Superior temporal gyrus (tissue), 1 donor: ENCODE measurements at regions not wholly inside any gene's neighbourhood (a gene's known extent, or its start where the extent isn't known, plus 50 kb on each side); places are given as distances from the start of the nearest gene placed in this dataset.

Source experiments
- DNase-seq: peaks from one replicate; pipeline ENCODE4 v3.0.0-alpha.2; 2016; ENCODE audit errors: extremely low spot score

DNA sequence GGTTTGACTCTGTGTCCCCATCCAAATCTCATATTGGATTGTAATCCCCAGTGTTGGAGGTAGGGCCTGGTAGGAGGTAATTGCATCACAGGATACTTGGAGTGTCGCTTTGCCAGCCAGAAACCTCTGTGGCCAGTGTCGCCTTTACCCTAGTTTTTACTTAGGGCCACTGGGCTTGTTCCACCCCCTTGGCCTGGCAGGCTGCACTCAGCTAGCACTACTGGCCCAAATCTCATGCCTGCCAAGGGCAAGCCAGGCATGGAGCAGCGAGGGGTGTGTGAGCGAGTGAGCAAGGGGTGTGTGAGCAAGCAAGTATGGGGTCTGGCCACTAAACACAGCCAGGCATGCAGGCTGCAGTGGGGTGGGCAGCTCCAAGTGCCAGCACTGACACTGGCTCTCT is 178.7 kb upstream of the MGAT5 start:
- no peak for DNase-seq

DNA sequence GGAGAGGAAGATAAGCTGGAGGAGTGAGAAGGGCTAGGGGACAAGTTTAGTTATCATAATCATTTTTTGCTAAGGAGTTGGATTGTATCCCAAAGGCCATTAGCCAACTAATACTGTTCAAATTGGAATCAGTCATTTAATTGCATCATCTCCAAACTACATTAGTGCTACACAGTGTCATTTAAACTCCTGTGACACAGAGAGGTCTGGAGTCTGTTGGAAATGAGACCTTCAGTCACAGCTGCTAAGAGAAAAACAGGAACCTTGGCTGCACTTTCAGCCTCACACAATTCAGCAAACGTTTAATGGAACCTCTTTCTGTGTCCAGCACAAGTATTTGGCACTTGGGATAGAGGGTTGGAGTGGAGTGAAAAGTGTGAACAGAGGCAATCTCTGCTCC is 175.5 kb upstream of the MGAT5 start:
- DNase-seq, result no peak

DNA sequence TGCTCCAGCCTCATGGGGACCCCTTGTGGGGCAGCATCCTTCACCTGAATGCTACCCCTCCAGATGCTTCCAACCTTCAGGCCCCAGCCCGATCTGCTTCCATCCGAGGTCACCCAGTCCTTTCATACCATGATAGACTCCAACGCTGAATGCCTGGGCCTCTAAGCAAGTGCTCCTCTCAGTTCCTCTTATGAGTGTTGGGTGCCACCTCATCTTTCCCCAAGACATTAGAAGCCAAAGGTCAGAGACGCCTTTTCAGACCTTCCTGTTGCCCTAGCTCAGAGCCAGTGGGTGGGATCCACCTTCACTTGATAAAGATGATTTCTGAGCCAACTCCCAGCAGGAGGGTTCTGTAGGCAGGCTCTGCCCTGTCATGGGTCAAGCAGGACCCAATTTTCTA is 174.5 kb upstream of the MGAT5 start:
- no peak for DNase-seq

GRCh38 chr2:134080386-134081089 is 173.3 kb upstream of the MGAT5 start:
- no peak for DNase-seq

DNA sequence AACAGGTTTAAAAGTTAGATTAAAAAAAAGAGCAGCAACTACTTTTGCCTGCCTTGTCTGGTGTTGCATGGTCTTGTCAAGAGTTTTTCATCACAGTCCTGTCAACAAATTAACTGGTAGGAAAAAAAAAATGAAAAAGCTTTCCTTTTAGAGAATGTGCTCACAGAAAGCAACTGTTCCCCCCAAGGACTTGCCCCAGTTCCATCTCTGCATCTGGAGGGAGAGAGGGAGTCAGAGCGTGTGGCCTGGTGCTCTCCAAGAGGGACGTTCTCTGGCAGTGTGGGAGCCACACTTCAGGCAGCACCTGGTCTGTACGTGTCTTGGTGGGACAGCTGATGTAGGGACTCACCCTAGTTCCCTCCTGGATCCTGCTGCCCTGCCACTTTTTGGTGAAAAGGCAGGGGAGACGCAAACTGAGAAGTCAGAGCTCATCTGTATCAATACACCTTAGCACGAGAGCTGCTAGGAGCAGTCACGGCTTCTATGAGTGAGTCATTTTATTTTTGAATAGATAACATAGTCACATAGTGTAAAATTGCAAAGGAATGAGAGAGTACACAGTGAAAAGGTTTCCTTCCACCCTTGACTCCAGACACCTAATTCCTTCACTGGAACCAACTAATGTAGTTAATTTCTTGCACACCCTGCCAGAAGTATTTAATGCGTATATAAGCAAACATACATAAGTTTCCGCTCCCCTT is 172.5 kb upstream of the MGAT5 start:
- DNase-seq, result no peak

DNA sequence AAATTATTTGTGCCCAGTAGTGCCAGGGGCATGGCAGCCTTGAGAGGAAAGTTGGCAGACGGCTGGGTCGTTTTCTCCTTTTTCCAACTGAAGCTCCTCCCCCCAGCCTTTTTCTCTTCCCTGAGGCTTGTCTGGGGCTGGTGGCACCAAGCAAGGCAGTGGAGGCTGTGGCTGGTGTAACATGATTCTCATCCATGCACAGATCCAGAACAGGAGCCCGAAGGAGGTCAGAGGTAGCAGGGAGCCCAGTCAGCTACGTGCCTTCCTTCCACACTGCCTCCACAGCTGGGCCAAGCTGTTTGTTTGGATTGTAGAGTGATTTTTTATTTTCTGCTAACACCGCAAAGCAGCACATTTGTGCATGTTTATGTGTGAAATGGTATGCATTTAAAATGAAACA is 170.3 kb upstream of the MGAT5 start:
- DNase-seq, result no peak

DNA sequence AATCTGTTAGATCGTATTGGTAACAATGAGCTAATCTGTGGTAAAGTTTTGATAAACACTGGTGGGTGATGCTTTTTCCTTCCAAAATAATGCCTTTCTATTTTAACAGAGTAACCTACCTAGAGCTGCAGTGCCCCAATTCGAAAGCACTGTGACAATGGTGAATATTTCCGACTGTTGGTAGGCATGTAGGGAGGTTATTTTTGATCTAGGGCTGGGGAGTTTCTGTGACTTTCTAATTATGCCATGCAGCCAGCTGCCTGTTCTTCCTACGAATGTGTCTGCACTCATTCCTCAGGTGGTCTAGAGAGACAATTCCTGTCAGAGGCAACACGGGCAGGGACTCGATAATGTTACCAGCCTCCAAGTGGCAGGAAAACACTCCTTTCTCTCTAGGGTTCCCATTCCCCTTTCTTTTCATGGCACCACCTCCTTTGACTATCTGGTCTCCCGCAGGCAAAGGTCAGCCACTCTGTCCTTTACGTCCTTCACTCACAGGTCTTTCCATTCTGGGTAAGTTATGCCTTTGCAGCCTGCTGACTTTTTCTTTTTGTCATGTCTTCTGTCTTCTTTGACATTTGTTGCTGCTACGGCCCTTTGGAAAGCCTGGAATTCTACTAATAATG is 167.2 kb upstream of the MGAT5 start:
- peak; percentile 29 for DNase-seq

DNA sequence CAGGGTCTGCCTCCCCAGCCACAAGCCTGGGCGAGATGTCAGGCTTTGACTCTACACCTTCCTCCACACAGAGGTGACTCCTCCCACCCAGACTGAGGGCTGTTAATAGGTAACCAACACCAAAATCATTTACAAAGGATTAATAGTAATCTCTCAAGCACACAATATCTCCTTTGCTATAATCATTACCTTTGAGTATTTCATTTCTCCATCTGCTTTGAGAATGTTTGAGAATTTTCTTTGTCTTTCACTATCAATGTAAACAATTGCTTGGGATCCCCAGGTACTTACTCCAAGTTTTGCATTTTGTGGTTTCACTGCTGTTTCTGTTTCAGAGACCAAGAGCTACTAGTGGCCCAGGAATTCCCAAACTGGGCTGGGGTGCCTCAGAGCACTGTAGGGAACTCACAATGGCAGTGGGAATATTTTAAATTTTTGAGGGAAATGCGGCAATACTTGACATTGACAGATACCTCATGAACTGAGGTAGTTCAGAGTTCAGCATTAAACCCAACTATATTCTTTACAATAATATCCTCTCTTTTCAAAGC is 166.4 kb upstream of the MGAT5 start:
- DNase-seq, result no peak

GRCh38 chr2:134089454-134089853 is 164.4 kb upstream of the MGAT5 start:
- no peak for DNase-seq

GRCh38 chr2:134097740-134098139 is 156.1 kb upstream of the MGAT5 start:
- DNase-seq, result no peak

DNA sequence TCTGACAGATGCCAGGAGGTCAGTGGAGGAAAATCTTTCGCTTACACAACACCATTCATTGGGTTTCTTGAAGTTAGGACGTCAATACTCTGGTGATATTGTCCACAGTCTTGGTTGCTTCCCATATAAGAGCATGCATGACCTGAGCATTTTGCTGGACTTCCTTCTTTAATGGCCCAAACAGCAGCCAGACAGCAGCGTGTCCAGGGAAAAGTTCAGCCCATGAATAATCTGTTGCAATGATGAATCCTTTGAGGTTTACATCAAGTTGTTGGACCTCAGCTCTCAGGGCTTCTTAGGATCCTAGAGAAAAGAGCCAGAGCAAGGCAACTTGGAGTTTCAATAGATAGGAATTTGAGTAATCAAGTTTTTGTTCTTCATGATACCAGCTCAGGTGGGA is 155.6 kb upstream of the MGAT5 start:
- no peak for DNase-seq

DNA sequence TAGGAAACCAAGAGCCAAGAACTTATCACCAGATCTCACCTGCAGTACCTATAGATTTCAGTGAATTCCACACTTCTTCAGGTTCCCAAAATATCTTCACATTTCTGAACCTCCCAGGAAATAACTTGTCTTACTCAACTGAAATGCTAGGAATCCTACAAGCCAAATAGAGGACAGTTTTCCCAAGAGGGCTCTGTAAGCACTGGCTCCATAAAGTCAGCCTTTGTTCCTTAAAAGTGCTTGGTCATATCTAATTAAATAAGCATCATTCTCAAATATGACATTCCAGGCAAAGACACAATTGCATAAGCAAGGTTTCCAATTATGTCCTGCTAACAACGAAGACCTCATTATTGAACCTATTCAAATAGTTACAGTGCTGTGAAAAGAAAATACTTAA is 154.6 kb upstream of the MGAT5 start:
- DNase-seq, result no peak

DNA sequence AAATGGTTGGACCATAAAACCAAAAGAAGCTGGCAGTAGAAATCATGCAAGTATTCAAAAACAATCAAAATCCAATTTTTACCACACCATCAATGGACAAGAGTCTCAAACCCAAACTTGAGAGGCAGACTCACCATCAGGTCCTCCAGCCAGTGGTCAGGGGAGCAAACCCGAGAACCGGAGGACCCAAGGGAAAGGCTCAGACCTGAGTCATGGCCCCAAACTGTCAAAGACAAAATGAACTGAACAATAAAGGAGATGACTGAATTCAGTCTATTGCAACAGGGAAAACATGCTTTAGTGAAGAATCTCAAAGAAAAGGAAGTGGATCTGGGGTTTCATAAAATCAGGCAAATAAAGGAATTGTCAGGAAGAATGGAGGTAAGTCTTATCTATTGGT is 150.7 kb upstream of the MGAT5 start:
- DNase-seq, result no peak

- DNase-seq, result no peak
Observed at GRCh38 chr2:134104754-134105153, 149.1 kb upstream of the MGAT5 start.

DNA sequence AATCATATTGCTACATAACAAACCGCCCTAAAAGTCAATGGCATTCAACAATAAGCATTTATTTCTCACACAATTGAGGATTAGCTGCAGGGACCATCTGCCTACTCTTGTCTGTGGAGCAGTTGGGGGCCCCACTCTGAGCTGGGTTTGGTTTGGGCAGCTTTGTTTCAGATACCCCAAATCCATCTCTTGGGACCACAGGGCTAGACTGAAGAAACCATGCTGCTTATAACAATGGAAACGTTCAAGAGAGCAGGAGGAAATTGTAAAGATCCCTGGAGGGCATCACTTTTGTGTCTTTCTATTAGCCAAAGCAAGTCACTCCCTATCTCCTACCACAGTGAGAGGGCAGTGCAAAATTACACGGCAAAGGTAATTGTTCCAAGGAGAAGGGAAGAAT is 146.5 kb upstream of the MGAT5 start:
- DNase-seq, result no peak

GRCh38 chr2:134108113-134108512 is 145.8 kb upstream of the MGAT5 start:
- no peak for DNase-seq

- DNase-seq, result no peak
Observed at GRCh38 chr2:134109246-134109645, 144.6 kb upstream of the MGAT5 start.

- no peak for DNase-seq
Observed at GRCh38 chr2:134109725-134110124, 144.1 kb upstream of the MGAT5 start.

- no peak for DNase-seq
Observed at GRCh38 chr2:134110532-134110931, 143.3 kb upstream of the MGAT5 start.

- no peak for DNase-seq
Observed at GRCh38 chr2:134117676-134118075, 136.2 kb upstream of the MGAT5 start.

DNA sequence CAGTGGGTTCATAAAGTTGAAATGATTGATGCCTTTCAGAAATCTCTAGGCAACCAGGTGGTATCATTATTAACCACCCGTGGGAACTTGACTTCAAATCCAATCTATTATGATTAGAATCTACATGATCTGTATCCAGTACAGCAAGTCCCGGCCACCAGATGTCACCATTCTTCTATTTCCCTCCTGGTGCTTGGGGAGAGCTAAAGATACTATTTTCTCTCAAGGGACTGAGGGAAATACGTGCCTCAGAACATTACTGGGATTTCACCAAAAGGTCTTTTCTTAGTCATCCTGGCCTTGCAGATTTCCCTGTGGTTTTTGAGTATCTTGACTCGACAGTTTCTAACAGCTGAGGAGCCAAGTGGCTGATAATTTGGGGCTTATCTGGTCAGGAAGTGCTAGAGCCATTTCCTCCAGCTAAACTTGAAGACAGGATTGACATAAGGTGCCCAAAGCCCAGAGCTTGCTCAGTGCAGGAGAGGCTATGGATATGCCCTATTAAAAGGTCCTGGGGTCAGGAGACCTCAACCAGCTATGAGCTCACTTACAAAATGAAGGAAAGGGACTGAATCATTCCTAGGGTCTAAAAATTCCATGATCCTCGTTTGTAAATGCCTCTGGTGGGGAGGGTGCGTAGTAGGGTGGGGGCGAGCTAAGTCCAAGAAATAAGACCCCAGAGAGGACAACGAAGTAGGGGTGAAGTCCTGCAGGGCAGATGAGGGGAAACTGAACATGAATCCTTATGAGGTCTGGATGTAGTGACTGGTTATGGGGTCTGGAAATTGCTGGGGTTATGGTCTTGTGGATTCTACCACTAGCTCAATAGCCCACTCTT is 135.4 kb upstream of the MGAT5 start:
- peak; percentile 98 for DNase-seq

GRCh38 chr2:134119117-134119712 is 134.7 kb upstream of the MGAT5 start:
- peak; percentile 64 for DNase-seq
